ENCODE measurements at regions not wholly inside any gene's neighbourhood (a gene's known extent, or its start where the extent isn't known, plus 50 kb on each side); places are given as distances from the start of the nearest gene placed in this dataset.
A peak's percentile ranks its signal among the peaks of the same experiment; 100 is the strongest.

GRCh38 chr20:21608777-21609176 lies 94.9 kb upstream of the NKX2-2 start:
- intact Hi-C loops (cut with DNase I; ENCODE audit: low total_unique reads): no loop called here
- TF ChIP-seq POLR2AphosphoS5 (IDR thresholded peaks at IDR 0.05): no peak
- TF ChIP-seq CTCF (IDR thresholded peaks at IDR 0.05): no peak
- no peak for TF ChIP-seq POLR2A (IDR thresholded peaks at IDR 0.05)
- DNase-seq (ENCODE audit: low spot score in 2 of 2): no peak

GRCh38 chr20:21607971-21608725 lies 94.3 kb upstream of the NKX2-2 start:
- no peaks in the 10 kb centered on the region for H3K27me3 ChIP-seq
- no peaks in the 10 kb centered on the region for H3K36me3 ChIP-seq
- intact Hi-C loops (cut with DNase I; ENCODE audit: low total_unique reads): no loop called here
- H3K27ac ChIP-seq: peak overlapping the region; percentile 65 to 69
- no peaks in the 10 kb centered on the region for H3K9me3 ChIP-seq
- H3K4me3 ChIP-seq: peak overlapping the region in 2 of 3 donors; percentile 39 to 58
- H3K4me1 ChIP-seq: no peaks in the 10 kb centered on the region
- DNase-seq (ENCODE audit: low spot score in 2 of 2): peak; percentile 74 to 75
- TF ChIP-seq POLR2AphosphoS5 (IDR thresholded peaks at IDR 0.05) (no peak), POLR2A (IDR thresholded peaks at IDR 0.05) (no peak), CTCF (IDR thresholded peaks at IDR 0.05) (no peak)

More at GRCh38 chr20:21608777-21609176, 94.9 kb upstream of the NKX2-2 start:
- Histone ChIP-seq H3K4me3 (no peak overlapping the region), H3K27ac (no peak overlapping the region), H3K27me3 (no peaks in the 10 kb centered on the region), H3K36me3 (no peaks in the 10 kb centered on the region), H3K9me3 (no peaks in the 10 kb centered on the region), H3K4me1 (no peaks in the 10 kb centered on the region)

- DNase-seq (ENCODE audit: low spot score in 2 of 2): no peak
- no peaks in the 10 kb centered on the region for H3K4me1 ChIP-seq
- H3K27ac ChIP-seq: no peak overlapping the region
- peaks cover 5 to 11% of the 10 kb centered on the region in 2 donors for H3K9me3 ChIP-seq
- intact Hi-C loops (cut with DNase I; ENCODE audit: low total_unique reads): no loop called here
- no peaks in the 10 kb centered on the region for H3K36me3 ChIP-seq
- H3K4me3 ChIP-seq: no peak overlapping the region
- TF ChIP-seq POLR2A (IDR thresholded peaks at IDR 0.05) (no peak), POLR2AphosphoS5 (IDR thresholded peaks at IDR 0.05) (no peak), CTCF (IDR thresholded peaks at IDR 0.05) (no peak)
- no peaks in the 10 kb centered on the region for H3K27me3 ChIP-seq
Measured at GRCh38 chr20:21601799-21602198, 87.9 kb upstream of the NKX2-2 start.

- Histone ChIP-seq H3K27ac (no peak overlapping the region), H3K27me3 (peaks cover 0 to 4% of the 10 kb centered on the region in 2 donors), H3K4me1 (no peaks in the 10 kb centered on the region), H3K36me3 (no peaks in the 10 kb centered on the region), H3K4me3 (no peak overlapping the region), H3K9me3 (no peaks in the 10 kb centered on the region)
- no peak for DNase-seq (ENCODE audit: low spot score in 2 of 2)
- TF ChIP-seq CTCF (IDR thresholded peaks at IDR 0.05): no peak
- no peak for TF ChIP-seq POLR2AphosphoS5 (IDR thresholded peaks at IDR 0.05)
- TF ChIP-seq POLR2A (IDR thresholded peaks at IDR 0.05): no peak
- intact Hi-C loops (cut with DNase I; ENCODE audit: low total_unique reads): no loop called here
Measured at GRCh38 chr20:21586682-21587081, 72.8 kb upstream of the NKX2-2 start.

- intact Hi-C loops (cut with DNase I; ENCODE audit: low total_unique reads): no loop called here
- no peaks in the 10 kb centered on the region for H3K4me1 ChIP-seq
- no peaks in the 10 kb centered on the region for H3K36me3 ChIP-seq
Measured at GRCh38 chr20:21583486-21584168, 69.8 kb upstream of the NKX2-2 start.

More at GRCh38 chr20:21583486-21584168, 69.8 kb upstream of the NKX2-2 start:
- no peak for TF ChIP-seq POLR2A (IDR thresholded peaks at IDR 0.05)
- no peak for TF ChIP-seq POLR2AphosphoS5 (IDR thresholded peaks at IDR 0.05)
- no peak for TF ChIP-seq CTCF (IDR thresholded peaks at IDR 0.05)
- H3K9me3 ChIP-seq: no peaks in the 10 kb centered on the region
- H3K27ac ChIP-seq: no peak overlapping the region
- DNase-seq (ENCODE audit: low spot score in 2 of 2): no peak
- H3K27me3 ChIP-seq: peaks cover 0 to 10% of the 10 kb centered on the region in 2 donors
- H3K4me3 ChIP-seq: no peak overlapping the region
